GM19240 (cell line): ENCODE measurements at regions not wholly inside any gene's neighbourhood (a gene's known extent, or its start where the extent isn't known, plus 50 kb on each side); places are given as distances from the start of the nearest gene placed in this dataset.

Source experiments
- DNase-seq: peaks from one replicate; pipeline ENCODE4 v3.0.0; 2011; ENCODE audit warnings: low spot score; ENCODE audit not compliant: insufficient read length

DNA sequence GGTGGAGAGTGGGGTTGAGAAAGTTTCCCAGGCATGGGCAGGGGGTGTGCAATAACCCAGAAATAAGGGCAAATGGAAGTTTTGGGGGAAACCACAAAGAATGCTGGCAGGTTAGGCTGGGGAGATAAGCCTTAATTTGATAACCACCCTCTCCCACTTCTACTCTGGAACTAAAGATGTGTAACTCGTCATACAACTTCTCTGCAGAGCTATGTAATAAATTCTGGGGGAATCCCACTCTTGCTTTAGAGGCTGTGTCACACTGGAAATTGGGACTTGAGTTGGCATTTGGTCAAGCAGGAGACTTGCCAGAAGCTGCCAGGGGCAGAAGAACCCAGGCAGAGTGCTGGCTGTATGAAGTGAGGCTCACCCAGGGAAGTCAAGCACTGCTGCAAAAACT, 170.9 kb upstream of the CPEB2 start:
- DNase-seq, result no peak

DNA sequence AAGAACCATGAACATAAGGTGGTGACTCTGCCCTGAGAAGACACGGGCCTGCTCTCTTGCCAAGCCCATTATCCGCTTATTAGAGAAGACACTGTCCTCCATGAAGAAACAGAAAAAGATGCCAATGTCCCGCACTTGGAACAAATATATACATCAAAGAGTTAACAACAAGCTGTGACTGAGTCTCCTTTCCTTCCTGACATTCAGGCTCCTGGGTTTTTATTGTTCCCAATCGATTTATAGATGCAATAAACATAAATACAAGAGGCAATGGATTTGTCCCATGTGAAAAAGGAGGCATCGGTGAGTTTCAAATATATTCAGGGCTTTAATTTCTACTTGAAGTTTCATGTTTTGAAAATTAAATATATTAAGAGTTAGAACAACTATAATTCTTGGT, 169.2 kb upstream of the CPEB2 start:
- DNase-seq, result no peak

DNA sequence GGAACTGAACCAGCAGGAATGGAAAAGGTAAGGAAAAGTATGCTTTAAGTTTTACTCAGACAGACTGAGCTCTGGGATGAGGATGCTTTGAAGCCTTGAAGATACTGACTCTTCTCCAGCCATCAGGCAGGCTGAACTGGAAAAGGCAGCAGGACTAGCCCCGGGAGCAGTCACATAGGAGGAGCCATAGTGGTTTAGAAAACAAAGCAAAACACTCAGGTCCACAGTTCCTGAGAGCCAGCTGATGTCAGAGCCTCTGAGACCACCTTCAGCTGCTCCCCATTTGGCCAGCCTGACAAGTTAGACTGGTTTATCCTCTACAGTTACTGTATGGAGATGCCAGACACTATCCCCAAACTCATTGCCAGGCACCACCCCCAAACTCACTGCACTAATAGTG, 167.9 kb upstream of the CPEB2 start:
- no peak for DNase-seq

DNA sequence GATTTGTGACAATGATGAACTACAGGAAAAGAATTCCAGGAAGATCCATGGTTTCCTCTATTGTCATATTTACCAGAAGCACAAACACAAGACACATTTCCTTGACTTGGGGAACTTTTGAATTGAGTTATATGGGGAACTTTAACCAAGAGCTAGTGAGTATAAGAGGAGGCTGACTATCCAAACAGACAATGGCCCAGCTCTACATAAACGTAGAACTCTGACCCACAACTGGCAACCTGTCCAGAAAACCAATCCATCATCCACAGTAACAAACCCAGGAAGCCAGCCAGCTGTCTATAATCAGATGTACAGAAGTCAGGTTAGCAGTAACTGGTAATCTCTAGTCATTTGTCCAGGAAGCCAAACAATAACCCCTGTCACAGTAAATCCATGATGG, 167.0 kb upstream of the CPEB2 start:
- no peak for DNase-seq

DNA sequence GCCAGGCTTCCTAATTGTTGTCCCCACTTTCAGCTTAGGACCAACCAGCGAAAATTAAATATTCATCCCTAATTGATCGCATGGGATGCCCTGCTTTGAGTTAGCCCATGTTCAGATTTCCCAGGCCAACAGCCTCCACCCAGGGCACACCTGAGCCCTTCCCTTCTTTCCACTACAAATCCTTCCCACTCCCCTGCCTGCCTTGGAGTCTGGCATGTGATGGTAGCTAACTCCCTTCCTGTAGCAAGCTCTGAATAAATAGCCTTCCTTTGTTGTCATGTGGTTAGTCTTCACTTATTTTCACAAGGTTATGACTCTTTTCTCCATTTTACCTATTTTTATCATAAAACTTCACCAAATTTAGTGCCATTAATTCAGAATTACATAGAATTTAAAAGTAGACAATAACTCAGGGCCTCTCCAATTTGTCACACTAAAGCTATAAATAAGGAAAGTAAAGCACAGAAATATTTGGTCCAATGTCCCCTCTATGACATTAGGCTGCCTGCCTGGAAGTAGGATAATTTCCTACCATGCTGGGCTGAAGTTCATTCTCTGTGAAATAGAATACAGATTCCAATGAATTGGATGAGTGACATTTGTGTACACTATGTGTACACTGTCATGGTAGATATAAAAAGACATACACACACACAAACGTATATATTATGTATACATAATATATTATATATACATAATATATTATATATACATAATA, 166.4 kb upstream of the CPEB2 start:
- no peak for DNase-seq

DNA sequence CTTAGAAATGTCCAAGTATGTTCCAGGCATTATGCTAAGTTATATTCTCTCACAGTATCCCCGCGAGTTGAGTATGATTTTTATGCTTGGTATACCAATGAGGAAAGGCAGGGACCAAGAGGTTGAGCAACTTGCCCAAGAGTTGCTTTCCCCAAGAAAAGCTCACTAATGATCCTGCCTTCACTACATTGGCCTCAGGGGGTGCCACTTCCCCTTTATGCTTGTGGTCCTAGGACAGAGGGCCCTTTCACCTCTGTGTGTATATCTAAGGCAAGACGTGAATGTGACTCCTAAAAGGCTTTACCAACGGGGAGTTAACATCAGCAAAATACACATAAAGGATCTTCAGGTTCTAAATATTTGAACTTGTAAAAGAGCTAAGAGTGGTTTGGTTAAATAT, 164.4 kb upstream of the CPEB2 start:
- no peak for DNase-seq

DNA sequence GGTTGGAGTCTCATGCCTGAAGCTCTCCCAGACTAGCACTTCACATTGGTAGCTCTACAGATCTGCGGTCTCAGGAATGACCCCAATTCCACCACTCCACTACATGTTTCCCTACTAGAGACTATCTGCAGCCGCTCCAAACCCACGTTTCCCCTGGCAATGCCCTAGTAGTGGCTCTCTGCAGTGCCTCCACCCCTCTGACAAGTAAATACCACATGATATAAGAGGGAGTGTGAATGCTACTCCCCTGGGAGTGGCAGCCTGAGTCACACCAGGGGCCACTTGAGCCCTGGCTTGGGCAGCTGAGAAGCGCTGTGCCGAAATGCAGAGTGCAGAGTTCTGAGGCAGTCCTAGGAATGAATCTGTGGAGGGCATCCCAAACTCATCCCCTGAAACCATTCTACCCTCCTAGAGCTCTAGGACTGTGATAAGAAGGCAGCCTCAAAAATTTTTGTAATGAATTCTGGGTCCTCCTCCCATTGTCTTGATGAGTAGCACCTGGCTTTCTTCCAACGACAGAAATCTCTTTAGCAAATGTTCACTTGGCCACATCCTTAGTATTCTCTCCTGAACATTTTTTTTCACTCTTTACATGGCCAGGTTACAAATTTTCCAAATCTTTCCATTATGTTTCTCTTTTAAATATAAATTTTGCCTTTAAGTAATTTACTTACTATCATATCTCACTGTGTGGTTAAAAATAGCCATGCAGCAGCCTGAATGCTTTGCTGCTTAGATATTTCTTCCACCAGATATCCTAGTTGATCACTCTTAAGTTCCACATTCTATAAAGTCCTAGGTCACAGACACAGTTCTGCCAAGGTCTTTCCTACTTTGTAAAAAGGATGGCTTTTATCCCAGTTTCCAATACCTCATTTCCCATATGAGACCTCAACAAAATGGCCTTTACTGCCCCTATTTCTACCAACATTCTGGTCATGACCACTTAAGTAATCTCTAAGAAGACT, 160.2 kb upstream of the CPEB2 start:
- DNase-seq, result no peak

DNA sequence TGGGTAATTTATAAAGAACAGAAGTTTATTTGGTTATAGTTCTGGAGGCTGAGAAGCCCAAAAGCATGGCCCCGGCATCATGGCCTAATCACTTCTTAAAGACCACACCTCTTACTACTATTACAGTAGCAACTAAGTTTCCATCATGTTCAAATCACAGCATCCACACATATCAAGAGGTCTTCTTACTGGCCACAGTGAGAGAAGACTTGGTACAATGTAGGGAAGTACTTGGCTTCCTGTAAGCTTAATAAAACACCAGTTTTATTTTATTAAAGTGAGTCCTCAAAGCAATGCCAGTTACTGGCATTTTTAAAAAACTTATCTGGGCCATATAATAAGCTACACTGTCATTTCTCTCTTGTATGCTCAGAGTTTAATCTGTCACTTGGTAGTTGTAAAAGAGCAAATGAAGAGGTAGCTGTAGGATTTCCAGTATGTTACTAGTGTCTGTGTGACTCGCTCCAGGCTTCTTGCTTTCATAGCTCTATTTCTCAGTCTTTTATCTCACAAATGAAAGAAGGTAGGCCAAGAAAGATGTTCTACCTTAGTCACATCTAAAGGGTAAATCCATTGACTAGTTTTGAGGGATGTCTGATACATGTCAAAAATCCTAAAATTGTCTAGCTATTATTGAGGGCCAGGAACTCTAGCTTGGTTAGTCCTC, 159.2 kb upstream of the CPEB2 start:
- DNase-seq, result no peak

DNA sequence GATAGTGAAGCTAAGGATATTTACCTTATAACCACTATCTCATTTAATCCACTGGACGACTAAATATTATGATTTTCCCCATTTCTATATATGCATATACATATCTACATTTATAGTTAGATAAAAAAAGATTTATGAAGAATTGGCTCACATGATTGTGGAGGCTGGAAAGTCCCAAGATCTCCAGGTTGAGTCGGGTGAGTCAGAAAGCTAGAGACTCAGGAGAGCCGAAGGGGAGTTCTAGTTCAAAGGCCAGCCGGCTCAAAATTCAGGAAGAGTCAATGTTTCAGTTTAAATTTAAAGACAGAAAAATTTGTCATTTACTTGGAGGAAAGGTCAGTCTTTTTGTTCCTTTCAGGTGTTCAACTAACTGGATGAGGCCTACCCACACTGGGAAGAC, 158.2 kb upstream of the CPEB2 start:
- no peak for DNase-seq

DNA sequence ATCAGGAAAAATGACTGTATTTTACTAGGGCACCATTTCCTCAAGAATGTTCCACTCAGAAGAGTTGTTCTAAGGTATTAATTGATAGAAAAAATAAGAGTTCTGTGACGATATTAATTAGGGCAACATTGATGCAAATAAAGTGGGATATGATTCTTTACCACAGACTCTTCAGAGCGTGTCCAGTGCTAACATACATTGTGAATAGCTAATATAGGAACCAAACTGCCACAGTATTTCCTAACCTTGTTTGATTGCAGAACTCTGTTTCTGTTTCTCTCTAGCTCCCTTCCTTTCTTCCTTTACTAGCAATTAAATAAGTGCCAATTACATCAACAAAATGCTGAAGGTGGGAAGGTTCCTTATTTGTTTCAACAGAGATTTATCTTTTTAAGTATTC, 154.1 kb upstream of the CPEB2 start:
- no peak for DNase-seq

DNA sequence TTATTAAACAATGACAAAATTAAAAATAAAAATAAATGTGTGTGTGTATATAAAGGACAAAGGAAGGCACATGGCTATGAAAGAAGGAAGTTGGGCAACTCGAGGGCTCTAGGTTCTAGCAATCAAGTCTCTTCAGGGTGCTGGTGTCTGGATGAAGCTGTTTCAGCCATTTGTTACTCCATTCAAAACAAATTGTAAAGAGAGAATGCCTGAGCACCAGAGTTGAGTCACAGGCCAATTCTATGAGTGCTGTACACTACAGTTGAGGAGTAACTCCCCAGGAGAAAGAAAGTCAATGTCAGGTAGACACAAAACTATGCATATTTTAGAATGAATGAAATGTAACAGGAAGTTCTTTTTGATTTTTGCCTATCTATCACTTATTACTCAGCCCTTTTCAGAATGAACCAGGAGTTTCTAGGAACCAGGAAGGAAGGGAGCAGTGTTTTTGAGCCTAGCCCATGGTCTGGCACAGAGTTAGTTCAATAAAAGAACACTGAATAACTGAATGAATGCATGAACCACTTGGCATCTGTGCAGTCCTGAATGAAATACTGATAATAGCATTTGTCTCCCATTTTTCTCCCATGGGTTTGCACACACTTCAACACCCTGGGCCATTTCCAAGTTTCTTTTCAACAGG, 151.7 kb upstream of the CPEB2 start:
- DNase-seq, result no peak

DNA sequence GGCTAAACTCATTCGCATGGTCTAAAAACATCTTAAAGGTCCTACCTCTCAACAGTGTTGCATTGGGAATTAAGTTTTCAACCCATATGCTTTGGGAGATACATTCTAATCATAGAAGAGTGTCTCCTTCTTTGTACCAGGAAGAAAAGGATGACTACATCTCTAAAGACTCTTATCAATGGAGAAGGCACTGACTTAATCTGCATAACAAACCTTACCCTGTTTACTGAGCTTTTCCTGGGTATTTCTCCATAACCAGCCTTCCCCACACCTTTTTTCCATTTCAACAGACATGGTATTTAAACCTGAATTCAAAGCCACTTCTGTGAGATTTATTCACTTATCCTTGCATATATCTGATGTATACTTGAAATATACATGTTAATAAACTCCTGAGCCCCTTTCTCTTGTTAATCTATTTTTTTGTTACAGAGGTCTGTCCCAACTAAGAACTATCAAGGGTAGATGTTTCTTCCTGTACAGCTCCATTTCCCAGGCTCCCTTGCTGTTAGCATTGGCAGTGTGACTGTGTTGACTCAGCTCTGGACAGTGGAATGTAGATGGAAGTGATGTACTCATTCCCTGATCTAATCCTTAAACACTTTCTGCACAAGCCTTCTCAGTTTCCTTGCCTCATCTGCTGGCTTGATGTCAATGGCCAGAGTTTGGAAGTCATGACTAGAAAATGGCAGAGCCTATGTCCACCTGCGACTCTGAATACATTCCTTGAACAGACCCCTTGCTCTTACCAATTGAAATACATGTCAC, 148.9 kb upstream of the CPEB2 start:
- no peak for DNase-seq

DNA sequence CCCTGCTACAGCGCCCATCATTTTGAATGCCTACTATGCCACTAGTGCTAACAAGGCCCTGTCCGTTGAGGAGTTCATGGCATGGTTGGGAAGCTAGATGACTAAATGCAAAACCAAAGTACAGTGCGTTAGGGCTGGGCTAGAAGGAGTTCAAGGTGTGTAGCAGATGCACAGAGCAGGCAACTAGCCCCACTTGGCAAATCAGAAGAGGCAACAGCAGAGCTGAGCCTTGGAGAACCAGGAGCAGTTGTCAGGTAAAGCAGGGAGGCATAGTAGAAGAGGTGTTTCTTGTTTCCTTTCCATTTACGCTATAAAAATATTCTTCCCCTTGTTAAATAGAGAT, 146.6 kb upstream of the CPEB2 start:
- DNase-seq, result no peak

DNA sequence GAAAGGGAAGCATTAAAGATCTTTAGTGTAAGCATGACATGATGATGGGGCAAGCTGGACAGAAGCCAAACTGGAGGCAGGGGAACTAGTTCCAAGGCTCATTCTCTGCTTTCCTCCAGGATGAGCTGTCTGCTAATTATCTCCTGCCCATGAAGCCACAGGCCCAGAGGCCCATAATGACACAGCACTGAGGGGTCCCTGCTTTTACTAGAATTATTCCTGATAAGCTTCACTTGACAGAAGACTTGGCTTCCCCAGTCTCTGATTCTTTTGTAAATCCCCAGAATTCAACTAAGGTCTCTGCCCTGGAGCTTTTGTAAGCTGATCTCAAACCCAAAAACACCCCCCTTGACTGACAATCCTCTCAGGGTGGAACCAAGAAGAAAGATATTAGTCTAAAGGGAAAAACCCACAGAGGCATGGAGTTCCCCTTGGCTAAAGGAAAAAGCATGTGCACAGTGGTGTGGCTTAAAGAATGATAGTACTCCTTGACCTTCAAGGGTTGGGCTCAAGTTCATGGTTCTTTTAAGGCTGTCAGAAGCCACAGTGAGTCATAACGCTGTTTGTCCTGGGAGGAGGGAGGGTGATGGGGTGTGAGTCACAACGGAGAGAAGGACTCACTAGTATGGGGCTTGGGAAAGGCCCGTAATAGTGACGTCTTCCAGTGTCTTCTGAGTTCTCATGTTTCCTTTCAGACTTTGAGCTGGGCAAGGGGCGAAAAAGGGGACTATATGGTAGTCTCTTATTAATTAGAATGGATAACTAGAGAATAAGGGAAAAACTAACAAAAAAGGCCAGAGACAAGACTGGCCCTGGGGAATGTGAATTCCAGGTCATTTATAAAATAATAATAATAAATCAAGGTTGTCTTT, 146.0 kb upstream of the CPEB2 start:
- DNase-seq, result no peak

DNA sequence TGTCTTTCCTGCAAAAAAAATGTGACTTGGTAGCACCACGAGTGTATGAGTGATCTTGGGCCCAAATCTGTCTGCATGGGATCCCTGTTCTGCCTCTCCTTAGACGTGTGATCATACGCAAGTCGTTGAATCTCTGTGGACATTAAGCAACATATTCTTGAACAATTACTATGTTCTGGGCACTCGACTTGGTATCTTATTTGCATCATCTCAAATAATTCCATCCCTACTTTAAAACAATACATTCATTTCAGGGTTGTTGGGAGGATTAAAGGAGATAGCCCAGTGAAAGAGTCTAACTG, 145.4 kb upstream of the CPEB2 start:
- DNase-seq, result no peak

DNA sequence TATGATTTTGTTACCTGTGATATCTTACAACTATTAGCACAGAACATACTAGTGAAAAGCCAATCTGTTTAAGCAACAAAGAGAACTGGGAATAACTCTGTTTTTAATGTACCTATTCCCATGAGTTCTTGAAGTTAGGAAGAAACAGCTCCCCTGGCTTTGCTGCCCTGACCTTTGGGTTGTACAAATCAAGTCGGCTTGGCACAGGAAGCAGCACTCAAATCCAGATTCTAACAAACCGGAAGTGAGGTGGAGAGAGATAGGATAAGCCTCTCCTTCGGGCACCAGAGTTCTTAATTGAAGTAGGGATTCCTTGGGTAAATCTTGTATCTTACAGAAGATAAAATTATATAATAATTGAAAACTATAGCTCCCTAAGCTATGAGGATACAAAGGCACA, 144.8 kb upstream of the CPEB2 start:
- DNase-seq, result no peak

DNA sequence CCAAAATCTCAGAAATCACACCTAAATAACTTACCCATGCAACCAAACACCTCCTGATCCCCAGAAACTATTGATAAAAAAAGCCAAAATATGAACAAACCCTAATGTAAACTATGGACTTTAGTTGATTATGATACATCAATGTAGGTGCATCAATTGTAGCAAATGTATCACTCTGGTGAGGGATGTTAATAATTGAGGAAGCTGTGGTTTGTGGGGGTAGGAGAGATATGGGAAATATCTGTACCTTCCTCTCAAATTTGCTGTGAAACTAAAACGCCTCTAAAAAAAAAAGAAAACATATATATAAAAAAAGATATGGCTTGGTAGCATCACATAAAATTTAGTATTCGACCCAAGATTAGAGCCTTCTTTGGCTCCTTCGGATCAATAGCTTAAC, 144.3 kb upstream of the CPEB2 start:
- no peak for DNase-seq

DNA sequence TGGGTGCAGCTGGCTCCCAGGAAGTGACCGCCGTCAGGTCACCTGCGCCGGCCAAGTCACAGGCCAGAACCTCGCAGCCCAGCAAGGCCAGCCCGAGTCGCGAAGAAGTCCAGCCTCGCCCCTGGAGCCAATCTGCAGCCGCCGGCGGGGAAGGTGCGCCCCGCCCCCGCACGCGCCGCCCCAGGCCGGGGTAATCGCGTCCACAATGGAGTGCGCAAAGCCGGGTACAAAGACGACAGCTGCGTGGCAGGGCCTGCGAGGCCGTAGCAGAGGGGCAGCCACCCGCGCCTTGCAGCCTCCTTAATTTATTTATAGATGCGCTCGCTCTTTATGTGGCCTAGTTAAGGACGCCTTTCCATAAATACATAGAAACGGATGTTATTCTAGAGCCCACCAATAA, 139.4 kb upstream of the CPEB2 start:
- DNase-seq, result no peak

DNA sequence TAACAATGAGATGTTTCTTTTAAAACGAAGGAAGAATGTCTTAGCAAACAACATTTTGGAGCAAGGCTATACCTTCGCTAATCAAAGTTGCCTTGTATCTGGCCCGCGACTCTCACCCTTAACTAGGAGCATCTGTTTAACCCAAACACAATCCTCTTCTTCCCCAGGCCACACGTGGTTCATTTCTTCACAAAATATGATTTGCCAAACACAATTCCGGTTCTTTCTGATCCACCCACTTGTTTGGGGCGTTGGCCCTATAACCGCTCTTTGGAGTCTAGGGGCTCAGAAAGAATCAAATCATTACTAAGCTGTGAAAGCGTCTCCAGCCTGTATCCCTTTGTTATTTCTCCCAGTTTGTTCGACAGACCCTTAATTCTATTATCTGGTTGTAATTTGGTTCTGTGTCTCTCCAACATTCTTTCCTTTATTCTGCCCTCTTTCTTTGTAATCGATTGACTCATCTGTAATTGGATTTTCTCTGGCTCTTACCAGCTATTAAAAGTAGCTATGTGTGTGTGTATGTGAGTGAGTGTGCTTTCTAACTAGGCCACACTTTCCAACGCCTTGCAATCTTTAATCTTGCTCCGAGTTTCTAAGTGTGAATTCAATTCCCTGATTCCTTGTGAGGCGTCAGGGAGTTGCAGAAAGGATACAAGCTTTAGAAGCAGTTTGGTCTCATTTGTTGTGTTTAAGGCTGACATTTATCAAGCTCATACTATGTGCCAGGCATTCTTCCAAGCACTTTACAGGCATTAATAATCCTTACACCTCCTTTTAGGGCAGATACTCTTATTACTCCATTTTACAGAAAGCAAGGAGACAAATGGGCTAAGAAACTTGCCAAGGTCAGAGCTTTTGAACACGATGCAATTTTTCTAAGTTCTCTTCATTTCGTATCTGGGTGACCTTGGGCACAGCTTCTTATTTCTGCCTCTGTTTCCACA, 138.6 kb upstream of the CPEB2 start:
- no peak for DNase-seq
